A549 (cell line): ENCODE measurements at regions not wholly inside any gene's neighbourhood (a gene's known extent, or its start where the extent isn't known, plus 50 kb on each side); places are given as distances from the start of the nearest gene placed in this dataset.

Source experiments
- CHD2 ChIP-seq: fragments of 150-350 bp; IDR thresholded peaks from 2 replicates; pipeline ENCODE4 v1.6.1; 2014; ENCODE audit warnings: low read length; ENCODE audit not compliant: partially characterized antibody
- CTCF ChIP-seq: fragments of >200 bp; sonication (Bioruptor Twin); formaldehyde crosslinking; IDR thresholded peaks from 3 replicates; pipeline ENCODE4 v1.5.1; 2016
- EP300 ChIP-seq, 2 experiments: fragments of >200 bp; sonication (Bioruptor Twin); formaldehyde crosslinking; IDR thresholded peaks; 2 replicates in 1 of 2; 3 replicates in 1 of 2; pipeline ENCODE4 v1.6.1; 2016 to 2017
- JUN ChIP-seq, 2 experiments: fragments of >200 bp; sonication (Bioruptor Twin); formaldehyde crosslinking; IDR thresholded peaks; 2 replicates in 1 of 2; 3 replicates in 1 of 2; pipeline ENCODE4 v1.6.1; 2016 to 2017
- JUNB ChIP-seq: fragments of >200 bp; sonication (Bioruptor Twin); formaldehyde crosslinking; IDR thresholded peaks from 2 replicates; pipeline ENCODE4 v1.6.1; 2016
- MAFK ChIP-seq: fragments of 450-650 bp; IDR thresholded peaks from 2 replicates; pipeline ENCODE4 v1.6.1; 2014; ENCODE audit not compliant: partially characterized antibody
- NR3C1 ChIP-seq: fragments of >200 bp; sonication (Bioruptor Twin); formaldehyde crosslinking; IDR thresholded peaks from 3 replicates; pipeline ENCODE4 v1.6.1; 2017
- PHF8 ChIP-seq: fragments of 200-600 bp; sonication (generic); IDR thresholded peaks from 2 replicates; pipeline ENCODE4 v1.6.1; 2016; ENCODE audit warnings: low read depth, mild to moderate bottlenecking, antibody characterized with exemption, moderate library complexity, borderline replicate concordance
- SREBF2 ChIP-seq: fragments of 450-650 bp; IDR thresholded peaks from 2 replicates; pipeline ENCODE4 v1.6.1; 2014; ENCODE audit warnings: mild to moderate bottlenecking, moderate library complexity
- TP53 ChIP-seq: fragments of 250-450 bp; sonication (Bioruptor Pico); IDR thresholded peaks from 2 replicates; pipeline ENCODE4 v1.5.0; 2021; ENCODE audit warnings: mild to moderate bottlenecking, moderate library complexity
- USF2 ChIP-seq: fragments of 450-650 bp; IDR thresholded peaks from 2 replicates; pipeline ENCODE4 v1.6.1; 2014; ENCODE audit warnings: antibody characterized with exemption

DNA sequence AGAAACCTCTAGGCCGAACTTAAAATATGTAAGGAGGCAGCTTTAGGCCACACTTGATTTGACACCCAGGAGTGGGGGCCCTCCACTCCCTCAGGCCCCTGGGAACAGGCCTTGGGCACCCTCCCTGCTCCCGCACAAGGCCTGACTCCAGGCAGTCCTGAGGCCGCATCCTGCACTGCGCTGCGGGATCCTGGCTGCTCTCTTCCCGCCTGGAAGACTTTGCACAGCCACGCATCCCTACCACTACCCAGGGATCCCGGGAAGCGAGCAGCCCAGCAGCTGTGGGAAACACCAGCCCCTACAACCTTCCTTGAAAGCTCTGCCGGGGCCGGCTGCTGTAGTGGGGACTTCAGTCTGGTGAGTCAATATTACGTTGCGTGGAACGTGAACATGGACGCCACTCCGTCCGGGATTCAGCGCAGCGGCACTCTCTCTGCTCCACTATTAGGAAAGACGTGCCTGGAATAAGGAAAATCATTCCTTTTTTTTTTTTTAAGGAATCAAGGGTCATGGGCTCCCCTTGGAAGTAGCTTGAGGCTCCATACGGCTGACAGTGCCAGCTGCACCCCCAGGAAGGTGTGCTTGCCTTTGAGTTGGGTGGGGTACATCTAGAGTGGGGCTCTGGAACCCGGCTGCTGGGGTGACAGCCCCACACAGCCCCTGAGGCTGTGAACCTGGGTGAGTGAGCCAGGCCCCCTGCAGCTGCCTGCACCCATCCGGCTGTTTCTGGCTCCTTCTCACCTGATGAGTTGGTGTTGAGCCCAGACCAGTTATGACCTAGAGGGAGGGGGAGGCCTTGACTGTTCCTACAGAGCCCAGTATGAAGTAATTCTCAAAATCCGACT, 119.2 kb upstream of the TMEM18 start:
- TF ChIP-seq JUNB (no peak), CTCF (no peak), MAFK (no peak), NR3C1 (no peak), USF2 (no peak), SREBF2 (no peak), JUN (IDR thresholded peaks at IDR 0.05) (no peak), PHF8 (no peak), TP53 (CRISPR knock-in tag) (no peak), CHD2 (no peak), EP300 (IDR thresholded peaks at IDR 0.05) (no peak)
